ENCODE measurements at regions not wholly inside any gene's neighbourhood (a gene's known extent, or its start where the extent isn't known, plus 50 kb on each side); places are given as distances from the start of the nearest gene placed in this dataset.

DNA sequence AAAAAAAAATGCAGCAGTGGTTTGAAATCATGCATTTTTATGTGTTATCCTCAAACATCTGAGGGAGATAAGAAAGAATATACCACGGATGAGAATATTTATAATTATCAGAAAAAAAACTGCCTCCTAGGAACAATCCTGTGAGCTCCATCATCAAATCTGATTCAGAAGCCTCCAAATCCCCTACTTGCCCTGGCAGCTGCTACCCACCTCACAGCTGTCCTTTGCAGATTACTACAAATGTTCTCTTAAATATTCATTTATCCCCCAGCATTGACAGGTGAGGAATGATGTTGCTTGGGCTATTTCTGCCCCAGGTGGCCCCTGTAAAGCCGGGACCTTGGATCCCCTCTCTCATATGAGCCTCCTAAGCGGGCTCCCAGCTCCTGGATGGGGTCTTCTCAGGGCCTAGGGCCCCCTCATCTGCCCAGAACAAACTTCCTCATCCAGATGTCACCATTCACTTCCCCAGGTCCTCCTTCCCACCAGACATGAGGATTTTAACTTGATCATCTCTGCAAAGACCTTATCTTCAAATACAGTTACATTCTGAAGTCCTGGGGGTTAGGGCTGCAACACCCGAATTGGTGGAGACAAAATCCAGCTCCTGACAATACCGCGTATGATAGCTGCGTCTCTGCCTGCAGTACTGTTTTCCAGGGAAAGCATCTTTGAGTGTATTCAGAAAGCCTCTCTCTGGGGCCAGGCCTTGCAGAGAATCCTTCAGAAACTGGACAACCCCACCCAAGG, 81.9 kb upstream of the INSIG1 start:
- Histone ChIP-seq H3K27ac (peak overlapping the region in 3 of 4 donors; percentile 85 to 97 (median 91)), H3K4me1 (peaks cover 39% of the 10 kb centered on the region), H3K9me3 (no peaks in the 10 kb centered on the region), H3K4me3 (no peak overlapping the region), H3K27me3 (no peaks in the 10 kb centered on the region), H3K36me3 (replicated peaks in 1 of 2; ENCODE audit: insufficient read depth in 1 of 2, low read depth in 2 of 2) (no peaks in the 10 kb centered on the region)
- intact Hi-C loops (cut with DNase I), result no loop called here
- no peak for ATAC-seq
- WGBS, 2 donors, result 53 to 60% methylated on average over 7 of the region's 7 CpGs
- TF ChIP-seq, protein P1, sequence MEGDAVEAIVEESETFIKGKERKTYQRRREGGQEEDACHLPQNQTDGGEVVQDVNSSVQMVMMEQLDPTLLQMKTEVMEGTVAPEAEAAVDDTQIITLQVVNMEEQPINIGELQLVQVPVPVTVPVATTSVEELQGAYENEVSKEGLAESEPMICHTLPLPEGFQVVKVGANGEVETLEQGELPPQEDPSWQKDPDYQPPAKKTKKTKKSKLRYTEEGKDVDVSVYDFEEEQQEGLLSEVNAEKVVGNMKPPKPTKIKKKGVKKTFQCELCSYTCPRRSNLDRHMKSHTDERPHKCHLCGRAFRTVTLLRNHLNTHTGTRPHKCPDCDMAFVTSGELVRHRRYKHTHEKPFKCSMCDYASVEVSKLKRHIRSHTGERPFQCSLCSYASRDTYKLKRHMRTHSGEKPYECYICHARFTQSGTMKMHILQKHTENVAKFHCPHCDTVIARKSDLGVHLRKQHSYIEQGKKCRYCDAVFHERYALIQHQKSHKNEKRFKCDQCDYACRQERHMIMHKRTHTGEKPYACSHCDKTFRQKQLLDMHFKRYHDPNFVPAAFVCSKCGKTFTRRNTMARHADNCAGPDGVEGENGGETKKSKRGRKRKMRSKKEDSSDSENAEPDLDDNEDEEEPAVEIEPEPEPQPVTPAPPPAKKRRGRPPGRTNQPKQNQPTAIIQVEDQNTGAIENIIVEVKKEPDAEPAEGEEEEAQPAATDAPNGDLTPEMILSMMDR (IDR thresholded peaks at IDR 0.05), result no peak
- no peak for DNase-seq

DNA sequence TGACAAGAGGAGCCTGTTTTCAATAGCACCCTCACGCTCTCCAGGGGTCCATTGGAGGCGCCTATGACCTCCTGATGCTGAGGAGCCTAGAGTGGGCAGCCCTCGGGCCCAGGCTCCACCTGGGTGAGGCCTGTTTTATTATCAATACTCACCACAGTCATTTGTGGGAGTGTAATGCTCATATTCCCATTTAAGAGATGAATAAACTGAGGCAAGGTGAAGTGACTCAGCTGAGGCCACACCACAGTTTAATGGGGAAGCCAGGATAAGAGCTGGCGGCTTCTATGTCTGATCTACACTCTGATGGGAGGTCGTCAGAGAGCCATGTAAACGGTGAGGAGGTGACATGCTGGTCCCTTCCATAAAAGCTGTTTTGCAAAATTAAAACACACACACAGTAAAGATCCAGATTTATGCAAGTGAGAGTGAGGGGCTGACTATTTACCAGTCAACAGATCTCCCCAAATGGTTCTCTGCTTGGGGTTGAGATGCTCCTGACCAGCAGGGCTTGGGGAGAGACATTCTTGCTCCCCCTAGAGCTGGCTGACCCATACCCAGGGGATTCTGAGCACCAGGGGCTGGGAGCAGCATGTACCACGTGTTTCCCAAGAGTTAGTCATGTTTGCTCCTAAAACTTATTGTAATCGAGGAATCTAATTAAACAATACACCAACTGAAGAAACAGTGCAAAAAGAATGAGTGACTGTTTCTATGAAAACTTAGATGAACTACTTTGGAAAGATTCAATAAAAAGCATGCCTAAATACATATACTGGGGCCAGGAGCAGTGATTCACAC, 81.0 kb upstream of the INSIG1 start:
- 85 to 88% methylated on average over 8 of the region's 8 CpGs for WGBS, 2 donors
- no peaks in the 10 kb centered on the region for H3K9me3 ChIP-seq
- H3K27ac ChIP-seq, result no peak overlapping the region
- no peaks in the 10 kb centered on the region for H3K27me3 ChIP-seq
- TF ChIP-seq POLR2A (IDR thresholded peaks at IDR 0.05), result no peak
- TF ChIP-seq, protein P1 (IDR thresholded peaks at IDR 0.05), result no peak
- DNase-seq (no peak), ATAC-seq (no peak)
- no peak overlapping the region for H3K4me3 ChIP-seq
- H3K4me1 ChIP-seq, result peaks cover 49% of the 10 kb centered on the region
- intact Hi-C loops (cut with DNase I), result no loop called here
- no peaks in the 10 kb centered on the region for H3K36me3 ChIP-seq (replicated peaks in 1 of 2; ENCODE audit: insufficient read depth in 1 of 2, low read depth in 2 of 2)

DNA sequence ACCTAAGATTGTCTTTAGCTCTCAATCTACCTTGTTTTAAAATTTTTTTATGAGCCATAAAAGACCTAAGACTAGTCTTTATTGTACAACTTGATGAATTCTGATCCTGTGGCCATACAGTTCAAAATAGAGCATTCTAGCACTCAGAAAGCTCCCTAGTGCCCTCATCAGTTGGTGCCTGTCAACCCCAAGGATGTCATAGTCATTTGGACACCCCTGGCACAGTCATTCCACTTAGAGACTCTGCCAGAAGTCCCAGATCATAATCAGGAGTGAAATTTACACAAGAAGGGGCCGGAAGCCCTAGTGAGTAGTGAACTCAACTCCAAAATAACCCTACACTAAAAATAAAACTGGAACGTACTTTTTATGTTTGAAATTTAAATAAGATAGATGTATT, 80.0 kb upstream of the INSIG1 start:
- Histone ChIP-seq H3K27ac (no peak overlapping the region), H3K4me1 (peaks cover 57% of the 10 kb centered on the region), H3K4me3 (no peak overlapping the region), H3K9me3 (no peaks in the 10 kb centered on the region), H3K27me3 (no peaks in the 10 kb centered on the region), H3K36me3 (replicated peaks in 1 of 2; ENCODE audit: insufficient read depth in 1 of 2, low read depth in 2 of 2) (no peaks in the 10 kb centered on the region)
- intact Hi-C loops (cut with DNase I), result no loop called here
- TF ChIP-seq, protein P1 (IDR thresholded peaks at IDR 0.05), result no peak
- no peak for TF ChIP-seq POLR2A (IDR thresholded peaks at IDR 0.05)
- ATAC-seq, result no peak
- WGBS, 2 donors, result 47% methylated on average over 2 of the region's 2 CpGs
- no peak for DNase-seq

DNA sequence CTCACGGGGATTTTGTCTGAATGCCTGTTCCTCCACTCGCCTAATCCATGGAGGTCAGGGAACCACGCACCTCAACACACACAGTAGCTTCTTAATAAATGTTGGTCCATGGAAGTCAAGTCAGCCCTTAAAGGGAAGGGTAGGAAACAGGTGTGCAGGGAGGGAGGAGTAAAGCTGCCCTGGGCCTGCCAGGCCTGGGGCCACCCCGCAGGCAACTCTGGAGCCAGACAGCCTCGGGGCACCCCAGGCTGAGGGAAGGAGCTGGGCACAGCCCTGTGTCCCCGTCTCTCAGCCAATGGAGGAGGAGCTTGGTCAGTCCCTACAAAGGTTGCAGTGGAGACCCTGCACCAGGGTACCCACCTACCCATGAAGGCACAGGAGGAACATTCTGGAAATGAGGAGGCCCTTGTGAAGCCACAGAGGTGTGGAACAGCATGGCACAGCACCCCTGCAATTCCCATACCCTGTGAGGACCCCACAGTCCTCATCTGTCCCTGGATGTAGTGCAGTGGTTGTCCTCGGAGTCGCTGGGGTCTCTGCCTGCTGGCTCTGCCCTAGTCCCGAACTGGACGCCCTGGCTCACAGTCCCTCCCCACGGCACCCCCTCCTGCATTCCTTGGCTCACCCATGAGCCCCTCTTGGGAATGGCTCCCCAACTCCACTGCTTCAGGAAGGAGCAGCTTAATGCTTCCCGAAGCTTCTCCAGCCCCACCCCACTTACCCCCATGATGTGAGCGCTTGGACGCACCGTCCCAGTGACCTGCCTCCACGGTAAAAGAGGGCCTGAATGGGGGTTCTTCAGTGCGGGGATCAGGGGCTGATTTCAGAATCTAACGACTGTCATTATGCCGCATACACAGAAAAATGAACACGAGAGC, 79.2 kb upstream of the INSIG1 start:
- TF ChIP-seq, protein P1 (IDR thresholded peaks at IDR 0.05), result no peak
- TF ChIP-seq POLR2A (IDR thresholded peaks at IDR 0.05), result no peak
- Histone ChIP-seq H3K4me3 (no peak overlapping the region), H3K36me3 (replicated peaks in 1 of 2; ENCODE audit: insufficient read depth in 1 of 2, low read depth in 2 of 2) (no peaks in the 10 kb centered on the region), H3K4me1 (peaks cover 64% of the 10 kb centered on the region), H3K27ac (no peak overlapping the region), H3K9me3 (no peaks in the 10 kb centered on the region), H3K27me3 (no peaks in the 10 kb centered on the region)
- intact Hi-C loops (cut with DNase I), result no loop called here
- WGBS, 2 donors, result 88 to 91% methylated on average over 14 to 20 of the region's 20 CpGs
- DNase-seq (no peak), ATAC-seq (no peak)

All from body of pancreas (tissue), 4 donors.